MCF 10A (cell line): ENCODE measurements at regions not wholly inside any gene's neighbourhood (a gene's known extent, or its start where the extent isn't known, plus 50 kb on each side); places are given as distances from the start of the nearest gene placed in this dataset.
"Not testable (repeated sequence)": the region's sequence is repeated elsewhere in the genome, so short reads cannot be mapped to it uniquely, and the experiment has no call there.

Source experiments
- BruUV-seq: library from RNA; stranded (reverse); fragments of 400-500 nt; replicated peaks from 2 replicates; lab custom pipeline; 2021; lab: Mats Ljungman, UMichigan
- CTCF ChIA-PET: fragments of 300-600 bp; sonication (Branson Sonifier 250); formaldehyde crosslinking; extraction: SDS; loops from one replicate; lab custom pipeline; 2021; ENCODE audit warnings: antibody characterized with exemption, inconsistent platforms; lab: Yijun Ruan, JAX
- POLR2A ChIA-PET: fragments of 300-600, 350-650 bp; sonication (Branson Sonifier 250); formaldehyde crosslinking; extraction: SDS; loops from one replicate; lab custom pipeline; 2020; ENCODE audit warnings: antibody characterized with exemption, inconsistent platforms; lab: Yijun Ruan, JAX
- DNase-seq: peaks from one replicate; pipeline ENCODE4 v3.0.0-alpha.2; 2018; ENCODE audit not compliant: unreplicated experiment
- H3K27ac Mint-ChIP-seq: one replicate; pipeline ENCODE4 v1.8.0; 2022; ENCODE audit warnings: mild to moderate bottlenecking, low read depth, mixed read lengths; ENCODE audit not compliant: unreplicated experiment
- H3K27me3 Mint-ChIP-seq: one replicate; pipeline ENCODE4 v1.8.0; 2022; ENCODE audit warnings: mixed read lengths; ENCODE audit not compliant: insufficient read depth, unreplicated experiment
- H3K36me3 Mint-ChIP-seq: one replicate; pipeline ENCODE4 v1.8.0; 2022; ENCODE audit warnings: mild to moderate bottlenecking, moderate library complexity, mixed read lengths; ENCODE audit not compliant: insufficient read depth, unreplicated experiment
- H3K4me1 Mint-ChIP-seq: one replicate; pipeline ENCODE4 v1.8.0; 2022; ENCODE audit warnings: mixed read lengths; ENCODE audit not compliant: insufficient read depth, unreplicated experiment
- H3K4me3 Mint-ChIP-seq: one replicate; pipeline ENCODE4 v1.8.0; 2022; ENCODE audit warnings: mild to moderate bottlenecking, moderate library complexity, mixed read lengths; ENCODE audit not compliant: unreplicated experiment
- H3K9me3 Mint-ChIP-seq: one replicate; pipeline ENCODE4 v1.8.0; 2022; ENCODE audit warnings: mixed read lengths; ENCODE audit not compliant: unreplicated experiment
- CTCF ChIP-seq: fragments of 200-600 bp; IDR thresholded peaks from one replicate; pipeline ENCODE4 v1.8.0; 2022; ENCODE audit warnings: antibody characterized with exemption, mild to moderate bottlenecking; ENCODE audit not compliant: unreplicated experiment
- intact Hi-C: fragments of 100-400 bp; cut with micrococcal nuclease; formaldehyde crosslinking; loops from 2 replicates; pipeline ENCODE4 v1.14.1; 2022

DNA sequence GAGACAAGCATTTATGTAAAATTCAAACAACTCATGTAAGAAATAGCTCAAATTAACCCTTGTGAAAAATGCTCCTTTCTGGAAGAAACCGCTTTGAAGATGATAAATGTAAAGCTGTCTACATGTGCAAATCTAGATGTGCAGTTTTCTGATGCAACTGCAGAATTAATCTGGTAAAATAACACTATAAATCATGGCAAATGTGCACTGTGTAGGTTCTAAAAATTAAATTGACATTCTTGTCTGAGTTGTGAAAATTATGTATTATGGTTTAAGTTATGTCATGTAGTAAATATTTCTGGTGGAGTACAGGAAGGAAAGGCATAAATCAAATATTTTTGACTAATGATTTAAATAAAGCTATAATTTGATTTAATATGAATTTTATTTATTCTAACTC lies 678.1 kb upstream of the SEMA6D start:
- no peak for DNase-seq
- Mint-ChIP-seq H3K27ac (no peak overlapping the region), H3K4me3 (no peak overlapping the region), H3K9me3 (no peaks in the 10 kb centered on the region), H3K4me1 (peaks cover 12% of the 10 kb centered on the region), H3K27me3 (no peaks in the 10 kb centered on the region), H3K36me3 (no peaks in the 10 kb centered on the region)
- no TSS peak for BruUV-seq
- no peak for TF ChIP-seq CTCF
- ChIA-PET POLR2A (interaction anchor here (0.7 kb wide), 1 partner anchor 59 kb away, joined by 3 read pairs; no protein-coding TSS in a partner anchor), CTCF (no interaction called here)
- intact Hi-C loops: no loop called here

DNA sequence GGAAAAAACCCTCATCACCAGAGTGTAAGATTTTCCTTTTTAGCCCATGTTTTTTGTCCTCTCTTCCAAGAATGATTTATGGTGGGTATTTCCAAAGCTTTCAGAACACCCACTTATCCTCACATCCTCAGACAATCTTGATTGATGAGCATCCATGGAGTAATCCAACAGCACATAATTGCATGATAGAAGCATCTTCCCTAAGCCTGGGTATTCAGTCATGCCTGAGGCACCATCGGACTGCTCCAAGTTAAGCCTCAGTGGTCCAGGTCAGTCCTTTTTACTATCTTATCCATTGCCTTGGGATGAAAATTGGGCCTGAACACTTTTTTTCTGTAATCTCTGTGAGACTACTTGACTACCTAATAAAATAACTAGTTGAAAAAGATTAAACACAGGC lies 676.0 kb upstream of the SEMA6D start:
- Mint-ChIP-seq H3K27ac (no peak overlapping the region), H3K36me3 (no peaks in the 10 kb centered on the region)

DNA sequence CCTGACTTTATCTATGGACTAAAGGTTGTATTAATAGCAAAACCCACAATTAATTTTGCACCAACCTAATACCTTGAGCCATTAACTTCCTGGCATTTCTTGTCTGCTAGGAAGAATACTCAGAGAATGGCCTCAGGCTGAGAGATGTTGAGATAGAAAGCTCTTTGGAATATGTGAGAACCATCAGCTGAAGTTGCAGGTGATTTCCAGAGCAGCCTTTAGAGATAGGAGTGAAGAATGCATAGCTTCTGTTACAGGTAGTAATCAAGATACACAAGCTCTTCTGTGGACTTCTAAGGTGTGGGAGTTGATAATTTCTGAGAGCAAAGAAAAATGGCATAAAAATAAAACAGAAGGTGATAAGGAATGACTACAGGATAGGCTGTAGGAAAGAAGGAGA lies 669.3 kb upstream of the SEMA6D start:
- POLR2A ChIA-PET: interaction anchor here (0.6 kb wide), 2 partner anchors 11 to 919 kb away, joined by 3 to 4 read pairs; no protein-coding TSS in a partner anchor
- H3K36me3 Mint-ChIP-seq, intact Hi-C loops, H3K27me3 Mint-ChIP-seq, BruUV-seq, DNase-seq, H3K4me3 Mint-ChIP-seq, H3K9me3 Mint-ChIP-seq, CTCF ChIA-PET, H3K27ac Mint-ChIP-seq, H3K4me1 Mint-ChIP-seq: not testable (repeated sequence)

More for the DNA sequence above, 676.0 kb upstream of the SEMA6D start:
- ChIA-PET POLR2A (no interaction called here), CTCF (no interaction called here)
- H3K4me1 Mint-ChIP-seq: peaks cover 7% of the 10 kb centered on the region
- no peak for DNase-seq
- H3K4me3 Mint-ChIP-seq: no peak overlapping the region
- H3K27me3 Mint-ChIP-seq: no peaks in the 10 kb centered on the region
- intact Hi-C loops: no loop called here
- BruUV-seq: no TSS peak
- TF ChIP-seq CTCF: no peak
- H3K9me3 Mint-ChIP-seq: no peaks in the 10 kb centered on the region

GRCh38 chr15:47066392-47066791 lies 650.9 kb upstream of the SEMA6D start:
- Mint-ChIP-seq H3K27me3 (no peaks in the 10 kb centered on the region), H3K36me3 (no peaks in the 10 kb centered on the region), H3K9me3 (no peaks in the 10 kb centered on the region), H3K27ac (no peak overlapping the region), H3K4me3 (no peak overlapping the region), H3K4me1 (no peaks in the 10 kb centered on the region)
- CTCF ChIA-PET: interaction anchor here (0.6 kb wide), 1 partner anchor 138 kb away, joined by 3 read pairs; no protein-coding TSS in a partner anchor
- BruUV-seq: no TSS peak
- intact Hi-C loops: no loop called here
- POLR2A ChIA-PET: interaction anchor here (0.5 kb wide), 1 partner anchor 22 kb away, joined by 3 read pairs; no protein-coding TSS in a partner anchor
- no peak for TF ChIP-seq CTCF
- DNase-seq: peak; percentile 0

GRCh38 chr15:47077846-47078245 lies 639.5 kb upstream of the SEMA6D start:
- POLR2A ChIA-PET: interaction anchor here (0.6 kb wide), 1 partner anchor 10 kb away, joined by 3 read pairs; no protein-coding TSS in a partner anchor
- H3K36me3 Mint-ChIP-seq, H3K27ac Mint-ChIP-seq, intact Hi-C loops, DNase-seq, H3K27me3 Mint-ChIP-seq, H3K4me3 Mint-ChIP-seq, H3K4me1 Mint-ChIP-seq, BruUV-seq, CTCF ChIA-PET, H3K9me3 Mint-ChIP-seq: not testable (repeated sequence)
